ENCODE measurements at regions not wholly inside any gene's neighbourhood (a gene's known extent, or its start where the extent isn't known, plus 50 kb on each side); places are given as distances from the start of the nearest gene placed in this dataset.

DNA sequence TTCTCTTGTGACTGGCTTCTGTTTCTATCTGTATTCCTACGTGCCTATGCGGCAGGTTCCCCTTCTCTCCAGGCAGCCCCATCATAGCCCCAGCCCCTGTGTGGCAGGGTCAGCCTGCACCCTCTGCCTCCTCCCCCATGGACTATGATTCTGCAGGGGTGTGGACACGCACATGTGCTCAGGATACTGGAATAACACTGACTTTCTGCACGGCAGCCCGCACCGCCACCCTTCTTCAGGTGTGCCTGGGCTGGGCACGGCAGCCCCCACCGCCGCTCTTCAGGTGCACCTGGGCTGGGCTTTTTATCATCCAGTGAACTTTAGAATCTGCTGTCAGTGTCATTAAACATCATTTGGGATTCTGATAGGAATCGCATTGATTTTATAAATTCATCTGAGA, 202.6 kb upstream of the PPP2R2D start:
- TF ChIP-seq, protein P1, sequence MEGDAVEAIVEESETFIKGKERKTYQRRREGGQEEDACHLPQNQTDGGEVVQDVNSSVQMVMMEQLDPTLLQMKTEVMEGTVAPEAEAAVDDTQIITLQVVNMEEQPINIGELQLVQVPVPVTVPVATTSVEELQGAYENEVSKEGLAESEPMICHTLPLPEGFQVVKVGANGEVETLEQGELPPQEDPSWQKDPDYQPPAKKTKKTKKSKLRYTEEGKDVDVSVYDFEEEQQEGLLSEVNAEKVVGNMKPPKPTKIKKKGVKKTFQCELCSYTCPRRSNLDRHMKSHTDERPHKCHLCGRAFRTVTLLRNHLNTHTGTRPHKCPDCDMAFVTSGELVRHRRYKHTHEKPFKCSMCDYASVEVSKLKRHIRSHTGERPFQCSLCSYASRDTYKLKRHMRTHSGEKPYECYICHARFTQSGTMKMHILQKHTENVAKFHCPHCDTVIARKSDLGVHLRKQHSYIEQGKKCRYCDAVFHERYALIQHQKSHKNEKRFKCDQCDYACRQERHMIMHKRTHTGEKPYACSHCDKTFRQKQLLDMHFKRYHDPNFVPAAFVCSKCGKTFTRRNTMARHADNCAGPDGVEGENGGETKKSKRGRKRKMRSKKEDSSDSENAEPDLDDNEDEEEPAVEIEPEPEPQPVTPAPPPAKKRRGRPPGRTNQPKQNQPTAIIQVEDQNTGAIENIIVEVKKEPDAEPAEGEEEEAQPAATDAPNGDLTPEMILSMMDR (IDR thresholded peaks at IDR 0.05; ENCODE audit: poor library complexity): no peak
- TF ChIP-seq EZH2 (IDR thresholded peaks at IDR 0.05; ENCODE audit: borderline replicate concordance) (no peak), EZH2phosphoT487 (IDR thresholded peaks at IDR 0.05; ENCODE audit: low read depth, severe bottlenecking, unreplicated experiment) (no peak)
